ENCODE measurements at regions not wholly inside any gene's neighbourhood (a gene's known extent, or its start where the extent isn't known, plus 50 kb on each side); places are given as distances from the start of the nearest gene placed in this dataset.

- Histone ChIP-seq H2AFZ (ENCODE audit: low read length, unreplicated experiment) (no peak overlapping the region), H3K4me1 (ENCODE audit: control insufficient read depth, insufficient read depth, low read length, unreplicated experiment) (no peaks in the 10 kb centered on the region), H3K36me3 (ENCODE audit: insufficient read depth, low read length) (no peaks in the 10 kb centered on the region), H3K4me3 (ENCODE audit: low read depth, low read length) (no peak overlapping the region), H3K79me2 (ENCODE audit: control insufficient read depth, insufficient read depth, low read length, unreplicated experiment) (no peaks in the 10 kb centered on the region), H3K27me3 (ENCODE audit: insufficient read depth, low read length) (peaks cover 94% of the 10 kb centered on the region), H3K27ac (ENCODE audit: low read depth, low read length) (no peak overlapping the region)
These were observed 133.6 kb upstream of the CRHR1 start for GRCh38 chr17:45650561-45650960.

- H3K4me3 ChIP-seq (ENCODE audit: low read depth, low read length) = no peak overlapping the region
- H3K36me3 ChIP-seq (ENCODE audit: insufficient read depth, low read length) = no peaks in the 10 kb centered on the region
- no peaks in the 10 kb centered on the region for H3K79me2 ChIP-seq (ENCODE audit: control insufficient read depth, insufficient read depth, low read length, unreplicated experiment)
- no peak overlapping the region for H2AFZ ChIP-seq (ENCODE audit: low read length, unreplicated experiment)
- no peak overlapping the region for H3K27ac ChIP-seq (ENCODE audit: low read depth, low read length)
- H3K27me3 ChIP-seq (ENCODE audit: insufficient read depth, low read length) = peaks cover 92% of the 10 kb centered on the region
- no peaks in the 10 kb centered on the region for H3K4me1 ChIP-seq (ENCODE audit: control insufficient read depth, insufficient read depth, low read length, unreplicated experiment)
These were observed 132.9 kb upstream of the CRHR1 start for GRCh38 chr17:45651145-45651709.

- no peak overlapping the region for H3K27ac ChIP-seq (ENCODE audit: low read depth, low read length)
- no peaks in the 10 kb centered on the region for H3K36me3 ChIP-seq (ENCODE audit: insufficient read depth, low read length)
- no peak overlapping the region for H3K4me3 ChIP-seq (ENCODE audit: low read depth, low read length)
- H2AFZ ChIP-seq (ENCODE audit: low read length, unreplicated experiment) = no peak overlapping the region
- H3K79me2 ChIP-seq (ENCODE audit: control insufficient read depth, insufficient read depth, low read length, unreplicated experiment) = no peaks in the 10 kb centered on the region
- H3K27me3 ChIP-seq (ENCODE audit: insufficient read depth, low read length) = peaks cover 77% of the 10 kb centered on the region
- H3K4me1 ChIP-seq (ENCODE audit: control insufficient read depth, insufficient read depth, low read length, unreplicated experiment) = no peaks in the 10 kb centered on the region
These were observed 130.5 kb upstream of the CRHR1 start for GRCh38 chr17:45653616-45654015.

GRCh38 chr17:45656527-45657181 lies 127.5 kb upstream of the CRHR1 start:
- H3K36me3 ChIP-seq (ENCODE audit: insufficient read depth, low read length) = no peaks in the 10 kb centered on the region
- H3K27ac ChIP-seq (ENCODE audit: low read depth, low read length) = no peak overlapping the region
- H3K4me3 ChIP-seq (ENCODE audit: low read depth, low read length) = no peak overlapping the region
- H3K27me3 ChIP-seq (ENCODE audit: insufficient read depth, low read length) = peaks cover 76% of the 10 kb centered on the region
- H2AFZ ChIP-seq (ENCODE audit: low read length, unreplicated experiment) = no peak overlapping the region
- H3K4me1 ChIP-seq (ENCODE audit: control insufficient read depth, insufficient read depth, low read length, unreplicated experiment) = no peaks in the 10 kb centered on the region
- no peaks in the 10 kb centered on the region for H3K79me2 ChIP-seq (ENCODE audit: control insufficient read depth, insufficient read depth, low read length, unreplicated experiment)

GRCh38 chr17:45660474-45660873 lies 123.6 kb upstream of the CRHR1 start:
- H3K4me3 ChIP-seq (ENCODE audit: low read depth, low read length) = no peak overlapping the region
- H3K27ac ChIP-seq (ENCODE audit: low read depth, low read length) = no peak overlapping the region
- H3K4me1 ChIP-seq (ENCODE audit: control insufficient read depth, insufficient read depth, low read length, unreplicated experiment) = no peaks in the 10 kb centered on the region
- H3K36me3 ChIP-seq (ENCODE audit: insufficient read depth, low read length) = no peaks in the 10 kb centered on the region
- no peak overlapping the region for H2AFZ ChIP-seq (ENCODE audit: low read length, unreplicated experiment)
- peaks cover 81% of the 10 kb centered on the region for H3K27me3 ChIP-seq (ENCODE audit: insufficient read depth, low read length)
- no peaks in the 10 kb centered on the region for H3K79me2 ChIP-seq (ENCODE audit: control insufficient read depth, insufficient read depth, low read length, unreplicated experiment)

GRCh38 chr17:45662432-45662831 lies 121.7 kb upstream of the CRHR1 start:
- no peaks in the 10 kb centered on the region for H3K4me1 ChIP-seq (ENCODE audit: control insufficient read depth, insufficient read depth, low read length, unreplicated experiment)
- H3K27me3 ChIP-seq (ENCODE audit: insufficient read depth, low read length) = peaks cover 91% of the 10 kb centered on the region
- H2AFZ ChIP-seq (ENCODE audit: low read length, unreplicated experiment) = no peak overlapping the region
- H3K79me2 ChIP-seq (ENCODE audit: control insufficient read depth, insufficient read depth, low read length, unreplicated experiment) = no peaks in the 10 kb centered on the region
- H3K4me3 ChIP-seq (ENCODE audit: low read depth, low read length) = no peak overlapping the region
- H3K27ac ChIP-seq (ENCODE audit: low read depth, low read length) = no peak overlapping the region
- H3K36me3 ChIP-seq (ENCODE audit: insufficient read depth, low read length) = no peaks in the 10 kb centered on the region

- Histone ChIP-seq H3K79me2 (ENCODE audit: control insufficient read depth, insufficient read depth, low read length, unreplicated experiment) (no peaks in the 10 kb centered on the region), H3K27ac (ENCODE audit: low read depth, low read length) (no peak overlapping the region), H3K4me1 (ENCODE audit: control insufficient read depth, insufficient read depth, low read length, unreplicated experiment) (no peaks in the 10 kb centered on the region), H2AFZ (ENCODE audit: low read length, unreplicated experiment) (no peak overlapping the region), H3K27me3 (ENCODE audit: insufficient read depth, low read length) (peaks cover 99% of the 10 kb centered on the region), H3K36me3 (ENCODE audit: insufficient read depth, low read length) (no peaks in the 10 kb centered on the region), H3K4me3 (ENCODE audit: low read depth, low read length) (no peak overlapping the region)
These were observed 120.3 kb upstream of the CRHR1 start for GRCh38 chr17:45663772-45664171.

GRCh38 chr17:45664921-45665320 lies 119.2 kb upstream of the CRHR1 start:
- H3K27ac ChIP-seq (ENCODE audit: low read depth, low read length) = no peak overlapping the region
- H3K79me2 ChIP-seq (ENCODE audit: control insufficient read depth, insufficient read depth, low read length, unreplicated experiment) = no peaks in the 10 kb centered on the region
- no peaks in the 10 kb centered on the region for H3K4me1 ChIP-seq (ENCODE audit: control insufficient read depth, insufficient read depth, low read length, unreplicated experiment)
- H3K36me3 ChIP-seq (ENCODE audit: insufficient read depth, low read length) = no peaks in the 10 kb centered on the region
- H3K4me3 ChIP-seq (ENCODE audit: low read depth, low read length) = no peak overlapping the region
- peaks cover 99% of the 10 kb centered on the region for H3K27me3 ChIP-seq (ENCODE audit: insufficient read depth, low read length)
- H2AFZ ChIP-seq (ENCODE audit: low read length, unreplicated experiment) = no peak overlapping the region

- Histone ChIP-seq H3K36me3 (ENCODE audit: insufficient read depth, low read length) (no peaks in the 10 kb centered on the region), H3K27me3 (ENCODE audit: insufficient read depth, low read length) (peaks cover 97% of the 10 kb centered on the region), H3K4me3 (ENCODE audit: low read depth, low read length) (no peak overlapping the region), H3K4me1 (ENCODE audit: control insufficient read depth, insufficient read depth, low read length, unreplicated experiment) (no peaks in the 10 kb centered on the region), H2AFZ (ENCODE audit: low read length, unreplicated experiment) (no peak overlapping the region), H3K27ac (ENCODE audit: low read depth, low read length) (no peak overlapping the region), H3K79me2 (ENCODE audit: control insufficient read depth, insufficient read depth, low read length, unreplicated experiment) (no peaks in the 10 kb centered on the region)
These were observed 118.0 kb upstream of the CRHR1 start for GRCh38 chr17:45666046-45666600.

GRCh38 chr17:45666641-45667040 lies 117.5 kb upstream of the CRHR1 start:
- Histone ChIP-seq H3K27ac (ENCODE audit: low read depth, low read length) (no peak overlapping the region), H3K4me1 (ENCODE audit: control insufficient read depth, insufficient read depth, low read length, unreplicated experiment) (no peaks in the 10 kb centered on the region), H2AFZ (ENCODE audit: low read length, unreplicated experiment) (no peak overlapping the region), H3K27me3 (ENCODE audit: insufficient read depth, low read length) (peaks cover 97% of the 10 kb centered on the region), H3K36me3 (ENCODE audit: insufficient read depth, low read length) (no peaks in the 10 kb centered on the region), H3K79me2 (ENCODE audit: control insufficient read depth, insufficient read depth, low read length, unreplicated experiment) (no peaks in the 10 kb centered on the region), H3K4me3 (ENCODE audit: low read depth, low read length) (no peak overlapping the region)

GRCh38 chr17:45667591-45668171 lies 116.4 kb upstream of the CRHR1 start:
- no peak overlapping the region for H2AFZ ChIP-seq (ENCODE audit: low read length, unreplicated experiment)
- H3K4me3 ChIP-seq (ENCODE audit: low read depth, low read length) = no peak overlapping the region
- H3K4me1 ChIP-seq (ENCODE audit: control insufficient read depth, insufficient read depth, low read length, unreplicated experiment) = no peaks in the 10 kb centered on the region
- H3K36me3 ChIP-seq (ENCODE audit: insufficient read depth, low read length) = no peaks in the 10 kb centered on the region
- H3K79me2 ChIP-seq (ENCODE audit: control insufficient read depth, insufficient read depth, low read length, unreplicated experiment) = no peaks in the 10 kb centered on the region
- H3K27me3 ChIP-seq (ENCODE audit: insufficient read depth, low read length) = peaks cover 90% of the 10 kb centered on the region
- no peak overlapping the region for H3K27ac ChIP-seq (ENCODE audit: low read depth, low read length)

All from ACC112 (cell line).